RWPE2 (cell line): ENCODE measurements at regions not wholly inside any gene's neighbourhood (a gene's known extent, or its start where the extent isn't known, plus 50 kb on each side); places are given as distances from the start of the nearest gene placed in this dataset.

Source experiments
- ATAC-seq: fragments of 200-7000 bp; cut with Tn5 transposase; 3 replicates; pipeline ENCODE4 v1.9.1; 2021; ENCODE audit warnings: low read depth
- DNase-seq: peaks from one replicate; pipeline ENCODE4 v3.0.0-alpha.2; 2020; ENCODE audit warnings: low spot score
- H3K27ac ChIP-seq: fragments of 450-650 bp; 2 replicates; pipeline ENCODE4 v1.5.1; 2017; ENCODE audit warnings: mild to moderate bottlenecking; ENCODE audit not compliant: poor library complexity, severe bottlenecking
- H3K27me3 ChIP-seq: fragments of 250-450 bp; sonication (Bioruptor Pico); 2 replicates; pipeline ENCODE4 v1.5.1; 2021; ENCODE audit warnings: mild to moderate bottlenecking, moderate library complexity; ENCODE audit not compliant: insufficient read depth, poor library complexity, severe bottlenecking
- H3K36me3 ChIP-seq: fragments of 250-450 bp; sonication (Bioruptor Pico); 2 replicates; pipeline ENCODE4 v1.5.1; 2020; ENCODE audit warnings: low read depth, mild to moderate bottlenecking, moderate library complexity
- H3K4me1 ChIP-seq: fragments of 250-450 bp; sonication (Bioruptor Pico); 2 replicates; pipeline ENCODE4 v1.5.1; 2021; ENCODE audit warnings: mild to moderate bottlenecking, moderate library complexity; ENCODE audit not compliant: insufficient read depth, poor library complexity, severe bottlenecking
- H3K4me3 ChIP-seq: fragments of 250-450 bp; sonication (Bioruptor Pico); 2 replicates; pipeline ENCODE4 v1.5.1; 2021; ENCODE audit warnings: mild to moderate bottlenecking, moderate library complexity; ENCODE audit not compliant: severe bottlenecking
- H3K9me3 ChIP-seq: fragments of 250-450 bp; sonication (Bioruptor Pico); 2 replicates; pipeline ENCODE4 v1.5.1; 2021; ENCODE audit warnings: mild to moderate bottlenecking, moderate library complexity; ENCODE audit not compliant: severe bottlenecking
- TF ChIP-seq, protein P1 (sequence below): fragments of 450-650 bp; IDR thresholded peaks from one replicate; pipeline ENCODE4 v1.5.1; 2017; ENCODE audit warnings: mild to moderate bottlenecking, moderate library complexity; ENCODE audit not compliant: poor library complexity, severe bottlenecking

DNA sequence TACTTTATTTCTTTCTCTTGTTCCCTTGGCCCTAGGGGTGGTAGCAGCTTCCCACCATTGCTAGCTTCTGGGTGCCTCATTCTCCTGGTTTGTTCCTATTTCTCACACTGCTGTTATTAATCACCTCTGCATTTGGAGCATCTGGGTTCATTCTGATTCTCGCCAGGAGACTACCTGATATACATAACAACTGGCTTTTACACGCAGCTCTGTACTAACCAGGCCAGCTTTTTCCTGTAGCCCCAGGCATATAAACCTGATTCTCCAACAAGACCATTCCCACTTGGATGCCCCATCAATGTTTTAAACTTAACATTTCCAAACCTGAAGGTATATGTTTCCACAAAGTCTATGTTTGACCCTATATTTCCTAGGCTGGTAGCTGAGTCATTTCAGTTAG, 403.9 kb upstream of the DCC start:
- Histone ChIP-seq H3K27ac (no peak overlapping the region), H3K27me3 (no peaks in the 10 kb centered on the region), H3K9me3 (no peaks in the 10 kb centered on the region), H3K4me3 (no peak overlapping the region), H3K36me3 (no peaks in the 10 kb centered on the region), H3K4me1 (no peaks in the 10 kb centered on the region)
- no peak for DNase-seq
- TF ChIP-seq, protein P1, sequence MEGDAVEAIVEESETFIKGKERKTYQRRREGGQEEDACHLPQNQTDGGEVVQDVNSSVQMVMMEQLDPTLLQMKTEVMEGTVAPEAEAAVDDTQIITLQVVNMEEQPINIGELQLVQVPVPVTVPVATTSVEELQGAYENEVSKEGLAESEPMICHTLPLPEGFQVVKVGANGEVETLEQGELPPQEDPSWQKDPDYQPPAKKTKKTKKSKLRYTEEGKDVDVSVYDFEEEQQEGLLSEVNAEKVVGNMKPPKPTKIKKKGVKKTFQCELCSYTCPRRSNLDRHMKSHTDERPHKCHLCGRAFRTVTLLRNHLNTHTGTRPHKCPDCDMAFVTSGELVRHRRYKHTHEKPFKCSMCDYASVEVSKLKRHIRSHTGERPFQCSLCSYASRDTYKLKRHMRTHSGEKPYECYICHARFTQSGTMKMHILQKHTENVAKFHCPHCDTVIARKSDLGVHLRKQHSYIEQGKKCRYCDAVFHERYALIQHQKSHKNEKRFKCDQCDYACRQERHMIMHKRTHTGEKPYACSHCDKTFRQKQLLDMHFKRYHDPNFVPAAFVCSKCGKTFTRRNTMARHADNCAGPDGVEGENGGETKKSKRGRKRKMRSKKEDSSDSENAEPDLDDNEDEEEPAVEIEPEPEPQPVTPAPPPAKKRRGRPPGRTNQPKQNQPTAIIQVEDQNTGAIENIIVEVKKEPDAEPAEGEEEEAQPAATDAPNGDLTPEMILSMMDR = no peak
- no peak for ATAC-seq

DNA sequence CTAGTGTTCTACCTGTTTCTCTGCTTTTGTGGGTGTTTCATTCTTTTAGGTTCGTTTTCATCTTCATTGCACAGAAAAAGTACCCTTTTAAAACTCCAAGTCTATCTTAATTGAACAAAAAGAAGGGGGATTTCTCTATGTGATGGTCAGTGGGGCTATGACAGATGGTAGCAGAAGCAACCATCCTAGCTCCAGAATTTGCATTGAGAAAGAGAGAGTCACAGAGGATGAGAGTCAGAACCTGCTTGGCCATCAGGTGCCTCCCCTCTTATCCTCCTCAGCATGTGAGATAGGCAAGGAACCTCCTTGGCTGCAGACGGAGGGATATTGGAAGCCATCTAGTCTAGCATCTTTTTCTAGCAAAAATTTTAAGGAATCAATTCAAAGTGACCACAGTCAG, 398.0 kb upstream of the DCC start:
- no peak overlapping the region for H3K4me3 ChIP-seq
- H3K36me3 ChIP-seq = no peaks in the 10 kb centered on the region
- no peak for DNase-seq
- TF ChIP-seq, protein P1 = no peak
- no peaks in the 10 kb centered on the region for H3K27me3 ChIP-seq
- no peaks in the 10 kb centered on the region for H3K9me3 ChIP-seq
- no peaks in the 10 kb centered on the region for H3K4me1 ChIP-seq
- no peak overlapping the region for H3K27ac ChIP-seq
- no peak for ATAC-seq

DNA sequence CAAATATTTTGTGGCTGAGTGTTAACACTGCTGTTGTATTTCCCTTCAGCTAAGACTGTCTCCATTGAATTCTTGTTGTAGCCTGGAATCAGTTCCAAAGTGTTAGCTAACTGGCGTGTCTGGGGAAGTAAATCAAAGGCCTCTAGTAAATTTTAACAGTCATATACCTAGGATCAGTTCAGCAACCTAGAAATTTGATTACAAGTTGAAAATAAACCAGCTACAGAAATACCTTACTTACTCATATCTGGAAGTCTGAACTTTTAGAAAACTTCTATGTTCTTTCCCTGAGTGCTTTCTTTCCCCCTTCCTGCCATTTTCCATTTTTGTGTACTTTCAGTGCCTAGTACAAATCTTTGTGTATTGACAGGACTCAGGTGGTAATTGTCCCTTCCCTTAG, 396.7 kb upstream of the DCC start:
- Histone ChIP-seq H3K27me3 (no peaks in the 10 kb centered on the region), H3K4me3 (no peak overlapping the region), H3K27ac (no peak overlapping the region), H3K4me1 (no peaks in the 10 kb centered on the region), H3K36me3 (no peaks in the 10 kb centered on the region), H3K9me3 (no peaks in the 10 kb centered on the region)
- TF ChIP-seq, protein P1 = no peak
- DNase-seq = no peak
- no peak for ATAC-seq

DNA sequence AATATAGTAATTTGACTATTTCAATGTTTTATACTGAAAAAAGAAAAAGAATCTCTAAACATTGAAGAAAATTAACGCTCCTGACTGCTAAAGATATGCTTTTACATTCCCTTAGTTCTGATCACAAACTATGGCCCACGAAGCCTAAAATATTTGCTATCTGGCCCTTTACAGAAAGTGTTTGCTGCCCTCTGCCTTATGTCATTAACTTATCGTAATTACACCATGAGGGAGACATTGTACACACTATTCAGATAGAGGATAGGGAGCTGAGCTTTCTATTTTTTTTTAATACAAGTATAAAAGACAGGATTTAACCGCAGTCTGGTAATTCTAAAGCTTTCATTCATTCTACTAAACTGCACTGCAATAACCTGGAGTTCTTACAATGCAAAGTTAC, 393.1 kb upstream of the DCC start:
- Histone ChIP-seq H3K27me3 (no peaks in the 10 kb centered on the region), H3K27ac (no peak overlapping the region), H3K36me3 (no peaks in the 10 kb centered on the region), H3K9me3 (no peaks in the 10 kb centered on the region), H3K4me1 (no peaks in the 10 kb centered on the region), H3K4me3 (no peak overlapping the region)
- ATAC-seq = no peak
- no peak for DNase-seq
- TF ChIP-seq, protein P1 = no peak

DNA sequence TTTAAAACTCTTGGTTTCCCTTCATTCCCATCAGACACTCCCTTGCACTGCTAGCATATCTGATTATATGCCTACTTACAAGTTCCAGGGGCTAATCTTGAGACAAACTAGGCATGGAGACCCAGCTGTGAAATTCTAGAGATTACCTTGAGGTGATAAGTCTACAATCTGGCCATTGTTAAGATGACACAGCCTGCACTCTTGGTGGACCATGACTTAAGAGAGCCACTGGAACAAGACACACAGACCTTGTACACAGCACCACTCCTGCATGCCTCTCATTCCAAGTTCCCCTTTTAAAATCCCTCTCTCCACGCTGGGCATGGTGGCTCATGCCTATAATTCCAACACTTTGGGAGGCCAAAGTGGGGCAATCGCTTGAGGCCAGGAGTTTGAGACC, 387.2 kb upstream of the DCC start:
- ATAC-seq = no peak
- Histone ChIP-seq H3K4me3 (no peak overlapping the region), H3K27ac (no peak overlapping the region), H3K27me3 (no peaks in the 10 kb centered on the region), H3K36me3 (no peaks in the 10 kb centered on the region), H3K4me1 (no peaks in the 10 kb centered on the region), H3K9me3 (no peaks in the 10 kb centered on the region)
- TF ChIP-seq, protein P1 = no peak
- DNase-seq = no peak
